ENCODE measurements at regions not wholly inside any gene's neighbourhood (a gene's known extent, or its start where the extent isn't known, plus 50 kb on each side); places are given as distances from the start of the nearest gene placed in this dataset.
"Not testable (repeated sequence)": the region's sequence is repeated elsewhere in the genome, so short reads cannot be mapped to it uniquely, and the experiment has no call there.

- intact Hi-C loops (cut with micrococcal nuclease); DNase-seq (ENCODE audit: low spot score); H3K4me1 Mint-ChIP-seq (ENCODE audit: low read depth); H3K27me3 Mint-ChIP-seq (ENCODE audit: low read depth); H3K4me3 Mint-ChIP-seq (ENCODE audit: low read depth); H3K27ac Mint-ChIP-seq; H3K36me3 Mint-ChIP-seq (ENCODE audit: low read depth); H3K9me3 Mint-ChIP-seq: not testable (repeated sequence)
These were observed 122.5 kb upstream of the TPTE start for GRCh38 chr21:10398692-10399489.

GRCh38 chr21:10400622-10401361 lies 120.6 kb upstream of the TPTE start:
- H3K9me3 Mint-ChIP-seq, result peaks cover 17% of the 10 kb centered on the region
- H3K4me1 Mint-ChIP-seq (ENCODE audit: low read depth), result not testable (repeated sequence)

GRCh38 chr21:10402461-10402860 lies 118.9 kb upstream of the TPTE start:
- H3K4me3 Mint-ChIP-seq (ENCODE audit: low read depth); H3K27ac Mint-ChIP-seq; H3K36me3 Mint-ChIP-seq (ENCODE audit: low read depth); DNase-seq (ENCODE audit: low spot score); H3K4me1 Mint-ChIP-seq (ENCODE audit: low read depth); intact Hi-C loops (cut with micrococcal nuclease); H3K27me3 Mint-ChIP-seq (ENCODE audit: low read depth): not testable (repeated sequence)
- H3K9me3 Mint-ChIP-seq, result peaks cover 21% of the 10 kb centered on the region

More at GRCh38 chr21:10400622-10401361, 120.6 kb upstream of the TPTE start:
- H3K27me3 Mint-ChIP-seq (ENCODE audit: low read depth); DNase-seq (ENCODE audit: low spot score); intact Hi-C loops (cut with micrococcal nuclease); H3K36me3 Mint-ChIP-seq (ENCODE audit: low read depth); H3K4me3 Mint-ChIP-seq (ENCODE audit: low read depth); H3K27ac Mint-ChIP-seq: not testable (repeated sequence)

GRCh38 chr21:10405331-10405730 lies 116.1 kb upstream of the TPTE start:
- H3K27ac Mint-ChIP-seq; DNase-seq (ENCODE audit: low spot score); H3K4me1 Mint-ChIP-seq (ENCODE audit: low read depth); intact Hi-C loops (cut with micrococcal nuclease); H3K4me3 Mint-ChIP-seq (ENCODE audit: low read depth); H3K27me3 Mint-ChIP-seq (ENCODE audit: low read depth); H3K36me3 Mint-ChIP-seq (ENCODE audit: low read depth): not testable (repeated sequence)
- peaks cover 17% of the 10 kb centered on the region for H3K9me3 Mint-ChIP-seq

- H3K4me1 Mint-ChIP-seq (ENCODE audit: low read depth); intact Hi-C loops (cut with micrococcal nuclease); H3K4me3 Mint-ChIP-seq (ENCODE audit: low read depth); H3K36me3 Mint-ChIP-seq (ENCODE audit: low read depth); H3K27me3 Mint-ChIP-seq (ENCODE audit: low read depth); H3K27ac Mint-ChIP-seq; DNase-seq (ENCODE audit: low spot score): not testable (repeated sequence)
- H3K9me3 Mint-ChIP-seq, result peaks cover 11% of the 10 kb centered on the region
These were observed 111.6 kb upstream of the TPTE start for GRCh38 chr21:10409786-10410185.

- H3K4me3 Mint-ChIP-seq (ENCODE audit: low read depth); intact Hi-C loops (cut with micrococcal nuclease); H3K27ac Mint-ChIP-seq; DNase-seq (ENCODE audit: low spot score); H3K27me3 Mint-ChIP-seq (ENCODE audit: low read depth); H3K9me3 Mint-ChIP-seq; H3K36me3 Mint-ChIP-seq (ENCODE audit: low read depth); H3K4me1 Mint-ChIP-seq (ENCODE audit: low read depth): not testable (repeated sequence)
These were observed 110.9 kb upstream of the TPTE start for GRCh38 chr21:10410354-10410929.

GRCh38 chr21:10411776-10412526 lies 109.4 kb upstream of the TPTE start:
- H3K27me3 Mint-ChIP-seq (ENCODE audit: low read depth); H3K27ac Mint-ChIP-seq; H3K4me3 Mint-ChIP-seq (ENCODE audit: low read depth); H3K9me3 Mint-ChIP-seq; H3K4me1 Mint-ChIP-seq (ENCODE audit: low read depth); intact Hi-C loops (cut with micrococcal nuclease); DNase-seq (ENCODE audit: low spot score); H3K36me3 Mint-ChIP-seq (ENCODE audit: low read depth): not testable (repeated sequence)

GRCh38 chr21:10412928-10413246 lies 108.5 kb upstream of the TPTE start:
- DNase-seq (ENCODE audit: low spot score), result not testable (repeated sequence)

GRCh38 chr21:10413247-10414120 lies 107.9 kb upstream of the TPTE start:
- H3K4me1 Mint-ChIP-seq (ENCODE audit: low read depth); H3K27ac Mint-ChIP-seq; DNase-seq (ENCODE audit: low spot score); H3K27me3 Mint-ChIP-seq (ENCODE audit: low read depth); intact Hi-C loops (cut with micrococcal nuclease); H3K4me3 Mint-ChIP-seq (ENCODE audit: low read depth); H3K9me3 Mint-ChIP-seq; H3K36me3 Mint-ChIP-seq (ENCODE audit: low read depth): not testable (repeated sequence)

More at GRCh38 chr21:10412928-10413246, 108.5 kb upstream of the TPTE start:
- H3K27ac Mint-ChIP-seq; H3K4me1 Mint-ChIP-seq (ENCODE audit: low read depth); H3K9me3 Mint-ChIP-seq; H3K36me3 Mint-ChIP-seq (ENCODE audit: low read depth); H3K4me3 Mint-ChIP-seq (ENCODE audit: low read depth); H3K27me3 Mint-ChIP-seq (ENCODE audit: low read depth); intact Hi-C loops (cut with micrococcal nuclease): not testable (repeated sequence)

- H3K4me3 Mint-ChIP-seq (ENCODE audit: low read depth); H3K27me3 Mint-ChIP-seq (ENCODE audit: low read depth); intact Hi-C loops (cut with micrococcal nuclease); DNase-seq (ENCODE audit: low spot score); H3K9me3 Mint-ChIP-seq; H3K27ac Mint-ChIP-seq; H3K4me1 Mint-ChIP-seq (ENCODE audit: low read depth); H3K36me3 Mint-ChIP-seq (ENCODE audit: low read depth): not testable (repeated sequence)
These were observed 107.1 kb upstream of the TPTE start for GRCh38 chr21:10414121-10414924.

- intact Hi-C loops (cut with micrococcal nuclease); H3K4me3 Mint-ChIP-seq (ENCODE audit: low read depth); H3K4me1 Mint-ChIP-seq (ENCODE audit: low read depth); H3K36me3 Mint-ChIP-seq (ENCODE audit: low read depth); H3K27me3 Mint-ChIP-seq (ENCODE audit: low read depth); H3K9me3 Mint-ChIP-seq; H3K27ac Mint-ChIP-seq; DNase-seq (ENCODE audit: low spot score): not testable (repeated sequence)
These were observed 106.5 kb upstream of the TPTE start for GRCh38 chr21:10414925-10415254.

- H3K36me3 Mint-ChIP-seq (ENCODE audit: low read depth); H3K4me3 Mint-ChIP-seq (ENCODE audit: low read depth); H3K27me3 Mint-ChIP-seq (ENCODE audit: low read depth); intact Hi-C loops (cut with micrococcal nuclease); H3K4me1 Mint-ChIP-seq (ENCODE audit: low read depth); H3K27ac Mint-ChIP-seq; DNase-seq (ENCODE audit: low spot score); H3K9me3 Mint-ChIP-seq: not testable (repeated sequence)
These were observed 105.9 kb upstream of the TPTE start for GRCh38 chr21:10415456-10415855.

All from activated T-helper 2 cell treated with anti-CD3 and anti-CD28 coated beads, Interferon-gamma antibody, Interleukin-2, Interleukin-4, amounts not matched to agents 10 μg/mL and 5 μg/mL and 100 μg/mL, durations not matched to agents 14 hours and 24 hours and 36 hours (primary cell).